A673 (cell line): ENCODE measurements at regions not wholly inside any gene's neighbourhood (a gene's known extent, or its start where the extent isn't known, plus 50 kb on each side); places are given as distances from the start of the nearest gene placed in this dataset.

Experiments
- BruUV-seq: library from RNA; stranded (reverse); fragments of 400-500 nt; replicated peaks from 2 replicates; lab custom pipeline; 2021; lab: Mats Ljungman, UMichigan
- CTCF ChIA-PET: fragments of 300-600 bp; sonication (Branson Sonifier 250); formaldehyde crosslinking; loops from one replicate; lab custom pipeline; 2022; ENCODE audit warnings: antibody characterized with exemption; lab: Charles Lee
- POLR2A ChIA-PET: fragments of 300-600 bp; sonication (Branson Sonifier 250); formaldehyde crosslinking; loops from one replicate; lab custom pipeline; 2022; ENCODE audit warnings: antibody characterized with exemption; ENCODE audit not compliant: low non-redundant PET; lab: Charles Lee
- DNase-seq: peaks from one replicate; pipeline ENCODE4 v3.0.0-alpha.2; 2015; ENCODE audit warnings: low spot score
- H3K27ac ChIP-seq: fragments of 200-600 bp; sonication (generic); 2 replicates; pipeline ENCODE4 v1.5.1; 2016; ENCODE audit warnings: mixed run types, low read depth, mild to moderate bottlenecking, mixed read lengths, antibody characterized with exemption, low read length; ENCODE audit not compliant: poor library complexity, severe bottlenecking
- H3K27me3 ChIP-seq: fragments of 200-600 bp; sonication (generic); replicated peaks from 2 replicates; pipeline ENCODE4 v1.6.1; 2017; ENCODE audit warnings: mixed run types, low read depth, mild to moderate bottlenecking, mixed read lengths, antibody characterized with exemption, low read length; ENCODE audit not compliant: insufficient read depth, poor library complexity
- H3K36me3 ChIP-seq: fragments of 200-600 bp; sonication (generic); 2 replicates; pipeline ENCODE4 v1.6.1; 2016; ENCODE audit warnings: mixed run types, mild to moderate bottlenecking, mixed read lengths, antibody characterized with exemption, low read length; ENCODE audit not compliant: insufficient read depth, poor library complexity, severe bottlenecking
- H3K4me1 ChIP-seq: fragments of 200-600 bp; sonication (generic); 2 replicates; pipeline ENCODE4 v1.6.1; 2017; ENCODE audit warnings: mixed run types, mild to moderate bottlenecking, mixed read lengths, antibody characterized with exemption, low read length; ENCODE audit not compliant: insufficient read depth, poor library complexity, severe bottlenecking
- H3K4me3 ChIP-seq: fragments of 200-600 bp; sonication (generic); 2 replicates; pipeline ENCODE4 v1.5.1; 2016; ENCODE audit warnings: low read depth, mixed run types, mild to moderate bottlenecking, mixed read lengths, low read length; ENCODE audit not compliant: poor library complexity, severe bottlenecking
- H3K9me3 ChIP-seq: fragments of 200-600 bp; sonication (generic); 2 replicates; pipeline ENCODE4 v1.6.1; 2016; ENCODE audit warnings: mixed run types, low read depth, mild to moderate bottlenecking, mixed read lengths, antibody characterized with exemption, low read length; ENCODE audit not compliant: poor library complexity, severe bottlenecking
- CTCF ChIP-seq: fragments of 300-800, 200-600 bp; sonication (generic); conservative IDR thresholded peaks from 2 replicates; pipeline ENCODE4 v1.5.1; 2017; ENCODE audit warnings: low read depth, mild to moderate bottlenecking, antibody characterized with exemption, low read length, moderate library complexity, mixed read lengths
- EZH2 ChIP-seq: fragments of 200-600 bp; sonication (generic); IDR thresholded peaks from 2 replicates; pipeline ENCODE4 v1.6.1; 2017; ENCODE audit warnings: borderline replicate concordance, low read depth, mild to moderate bottlenecking, mixed read lengths, antibody characterized with exemption, low read length; ENCODE audit not compliant: poor library complexity, severe bottlenecking
- intact Hi-C: fragments of 100-400 bp; cut with micrococcal nuclease; formaldehyde crosslinking; loops from one replicate; pipeline ENCODE4 v1.10.0; 2022; ENCODE audit not compliant: unreplicated experiment

- Histone ChIP-seq H3K36me3 (no peaks in the 10 kb centered on the region), H3K27ac (no peak overlapping the region), H3K4me3 (no peak overlapping the region), H3K9me3 (peaks cover 40% of the 10 kb centered on the region), H3K4me1 (no peaks in the 10 kb centered on the region), H3K27me3 (no peaks in the 10 kb centered on the region)
- BruUV-seq, result no TSS peak
- DNase-seq, result no peak
- POLR2A ChIA-PET, result no interaction called here
- TF ChIP-seq EZH2, result no peak
- no peak for TF ChIP-seq CTCF
- intact Hi-C loops, result no loop called here
- CTCF ChIA-PET, result no interaction called here
These were observed 247.9 kb upstream of the IRX1 start for GRCh38 chr5:3347741-3348140.

GRCh38 chr5:3346111-3346820 lies 249.4 kb upstream of the IRX1 start:
- intact Hi-C loops, result no loop called here
- Histone ChIP-seq H3K27me3 (no peaks in the 10 kb centered on the region), H3K36me3 (no peaks in the 10 kb centered on the region), H3K9me3 (peaks cover 40% of the 10 kb centered on the region), H3K4me1 (no peaks in the 10 kb centered on the region), H3K27ac (no peak overlapping the region), H3K4me3 (no peak overlapping the region)
- DNase-seq, result no peak
- POLR2A ChIA-PET, result no interaction called here
- CTCF ChIA-PET, result no interaction called here
- BruUV-seq, result no TSS peak
- no peak for TF ChIP-seq CTCF
- TF ChIP-seq EZH2, result no peak

- Histone ChIP-seq H3K27me3 (no peaks in the 10 kb centered on the region), H3K36me3 (no peaks in the 10 kb centered on the region), H3K27ac (no peak overlapping the region), H3K9me3 (peaks cover 34% of the 10 kb centered on the region), H3K4me3 (no peak overlapping the region), H3K4me1 (no peaks in the 10 kb centered on the region)
- TF ChIP-seq CTCF, result no peak
- TF ChIP-seq EZH2, result no peak
- intact Hi-C loops, result no loop called here
- POLR2A ChIA-PET, result no interaction called here
- DNase-seq, result no peak
- BruUV-seq, result no TSS peak
- CTCF ChIA-PET, result no interaction called here
These were observed 250.4 kb upstream of the IRX1 start for GRCh38 chr5:3345195-3345594.
